Panc1 (cell line): ENCODE measurements at regions not wholly inside any gene's neighbourhood (a gene's known extent, or its start where the extent isn't known, plus 50 kb on each side); places are given as distances from the start of the nearest gene placed in this dataset.

Source experiments
- POLR2AphosphoS5 ChIP-seq: IDR thresholded peaks from 2 replicates; pipeline ENCODE4 v1.6.1; 2012; ENCODE audit warnings: mild to moderate bottlenecking, low read depth, low read length, moderate library complexity
- TCF7L2 ChIP-seq: IDR thresholded peaks from 2 replicates; pipeline ENCODE4 v1.6.1; 2011; ENCODE audit warnings: mild to moderate bottlenecking, low read depth, low read length, inconsistent platforms

GRCh38 chr4:141403782-141404181 lies 183.1 kb downstream of the ZNF330 start:
- TF ChIP-seq TCF7L2, result no peak
- TF ChIP-seq POLR2AphosphoS5, result no peak
